GM19468 (cell line): ENCODE measurements at regions not wholly inside any gene's neighbourhood (a gene's known extent, or its start where the extent isn't known, plus 50 kb on each side); places are given as distances from the start of the nearest gene placed in this dataset.

Experiments
- ATAC-seq: cut with Tn5 transposase; IDR thresholded peaks from one replicate; pipeline ENCODE4 v1.9.1; 2021; ENCODE audit warnings: mild to moderate bottlenecking, moderate library complexity, moderate number of reproducible peaks; ENCODE audit not compliant: unreplicated experiment; ENCODE audit errors: extremely low read depth

GRCh38 chr4:162952232-162952631 is 214.5 kb downstream of the NAF1 start:
- ATAC-seq, result no peak

- ATAC-seq, result no peak
These were observed 221.0 kb downstream of the NAF1 start for GRCh38 chr4:162945713-162946112.

DNA sequence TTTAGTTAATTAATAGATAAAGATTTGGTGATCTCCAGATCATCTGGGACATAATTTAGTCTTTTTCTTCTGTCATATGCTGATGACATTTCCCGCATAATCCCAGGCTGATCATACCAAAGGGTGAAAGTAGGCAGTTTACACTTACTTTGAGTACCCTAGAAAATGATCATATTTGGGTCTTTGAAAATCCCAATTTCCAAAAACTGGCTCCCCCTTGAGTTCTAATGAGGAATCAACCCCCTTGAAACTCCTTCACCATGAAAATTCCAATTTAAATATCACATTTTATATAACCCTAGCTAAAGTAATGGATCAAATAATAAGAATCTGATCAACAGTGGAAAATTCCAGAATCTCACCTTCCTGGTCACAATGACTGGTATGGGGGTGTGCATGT is 223.4 kb downstream of the NAF1 start:
- no peak for ATAC-seq

DNA sequence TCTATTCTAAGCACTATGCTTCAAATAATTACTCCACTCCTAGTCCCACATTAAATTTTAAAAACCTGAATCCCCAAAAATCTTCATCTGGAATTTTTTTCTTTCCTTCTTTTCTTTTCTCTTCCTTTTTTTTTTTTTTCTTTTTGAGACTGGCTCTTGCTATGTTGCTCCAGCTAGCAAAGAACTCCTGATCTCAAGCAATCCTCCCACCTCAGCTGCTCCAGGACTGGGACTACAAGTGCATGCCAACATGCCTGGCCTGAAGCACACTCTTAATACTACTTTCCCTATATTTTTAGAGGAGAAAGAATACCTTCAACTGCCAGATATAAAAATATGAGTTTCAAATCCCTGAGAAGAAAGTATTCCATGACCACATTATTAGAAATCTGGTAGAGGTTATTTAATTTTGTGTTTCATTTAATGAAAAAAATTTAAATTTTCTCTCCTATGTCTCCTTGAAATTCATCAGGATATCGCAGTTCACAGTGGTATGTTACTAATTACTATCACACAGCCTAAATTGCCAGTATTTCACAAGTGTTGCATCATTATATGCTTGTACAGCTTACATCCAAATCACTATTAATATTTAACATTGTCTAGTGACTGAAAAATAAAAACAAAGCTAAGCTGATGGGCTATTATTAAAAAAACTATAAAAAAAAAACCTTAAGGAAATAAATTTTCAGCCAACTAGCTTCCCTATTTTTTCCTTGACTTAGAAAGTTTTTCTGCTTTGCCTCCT is 227.8 kb downstream of the NAF1 start:
- no peak for ATAC-seq

DNA sequence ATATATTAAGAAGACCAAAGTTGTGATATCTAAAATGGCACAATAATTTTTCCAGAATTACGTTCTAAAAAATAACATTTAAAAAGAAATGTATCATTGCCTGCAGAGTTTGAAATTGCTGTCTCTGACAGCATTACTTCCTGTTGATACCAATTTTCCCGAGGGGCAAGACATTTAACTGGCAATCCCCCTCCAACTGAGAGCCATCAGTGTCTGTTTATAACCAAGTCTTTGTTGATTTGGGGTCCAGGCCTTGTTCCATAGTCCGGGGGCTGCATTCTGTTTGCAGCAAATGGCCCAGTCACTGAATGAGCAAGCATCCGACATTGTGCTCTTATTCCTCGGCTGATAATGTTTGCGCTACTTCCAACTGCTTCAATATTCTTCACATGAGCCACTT is 231.5 kb downstream of the NAF1 start:
- ATAC-seq, result no peak

GRCh38 chr4:162931286-162931685 is 235.4 kb downstream of the NAF1 start:
- ATAC-seq, result no peak

DNA sequence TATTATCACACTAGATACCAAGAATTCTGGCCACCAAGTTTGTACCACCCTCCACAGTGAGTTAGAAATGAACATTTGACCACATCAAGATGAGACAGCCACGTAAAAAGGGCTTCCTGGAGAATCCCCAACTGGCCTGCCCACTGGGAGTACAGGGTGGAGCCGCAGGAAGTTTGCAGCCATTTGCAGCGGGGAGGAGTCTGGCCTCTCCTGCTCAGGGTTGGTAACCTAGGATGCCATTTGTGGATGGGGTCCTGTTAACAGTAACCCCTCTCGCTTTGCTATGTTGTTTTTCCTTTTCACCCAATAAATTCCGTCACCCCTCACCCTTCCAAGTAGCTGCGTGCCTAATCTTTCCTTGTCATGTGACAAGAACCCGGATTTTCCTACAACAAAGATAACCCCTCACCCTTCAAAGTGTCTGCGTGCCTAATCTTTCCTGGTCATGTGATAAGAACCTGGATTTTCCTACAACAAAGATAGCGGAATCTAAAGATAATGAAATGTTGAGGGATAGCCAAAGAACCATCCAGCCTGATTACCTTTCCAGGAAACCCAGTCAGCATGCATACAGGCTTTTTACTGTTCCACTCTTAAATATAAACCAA is 245.4 kb downstream of the NAF1 start:
- no peak for ATAC-seq

- ATAC-seq, result no peak
These were observed 246.0 kb downstream of the NAF1 start for GRCh38 chr4:162920649-162921048.

DNA sequence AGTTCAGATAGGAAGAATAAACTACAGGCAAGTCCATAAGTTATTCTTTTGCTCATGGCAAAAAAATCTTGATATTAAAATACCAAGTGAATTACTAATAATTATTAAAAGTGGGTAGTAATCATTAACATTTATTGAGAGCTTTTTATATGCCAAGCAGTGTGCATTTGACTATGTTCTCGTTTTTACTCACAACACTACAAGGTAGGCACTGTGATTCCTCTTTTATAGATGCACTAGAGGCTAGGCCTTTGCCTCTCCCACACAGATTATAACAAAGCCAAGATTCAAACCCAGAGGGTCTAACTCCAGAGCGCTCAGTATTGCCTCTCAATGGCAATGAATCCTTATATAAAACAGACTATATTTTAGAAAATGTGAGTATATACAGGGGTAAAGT is 254.2 kb downstream of the NAF1 start:
- no peak for ATAC-seq

DNA sequence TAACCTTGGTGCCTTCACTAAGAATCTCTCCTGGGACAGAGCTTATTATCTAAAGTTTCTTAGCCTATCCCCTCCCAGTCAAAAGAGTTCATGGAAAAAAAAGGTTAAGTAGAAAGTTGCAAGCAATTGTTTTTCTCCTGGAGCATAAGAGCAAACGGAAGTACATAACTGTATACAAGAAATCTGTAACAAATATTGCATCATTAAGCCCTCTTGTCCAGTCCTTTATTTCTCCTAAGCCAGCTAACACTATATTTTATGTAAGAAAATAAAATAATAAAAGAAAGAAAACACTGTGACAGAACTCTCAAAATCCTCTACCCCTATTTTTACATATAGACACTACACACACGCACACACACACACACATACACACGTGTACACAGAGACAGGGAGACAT is 255.3 kb downstream of the NAF1 start:
- no peak for ATAC-seq

DNA sequence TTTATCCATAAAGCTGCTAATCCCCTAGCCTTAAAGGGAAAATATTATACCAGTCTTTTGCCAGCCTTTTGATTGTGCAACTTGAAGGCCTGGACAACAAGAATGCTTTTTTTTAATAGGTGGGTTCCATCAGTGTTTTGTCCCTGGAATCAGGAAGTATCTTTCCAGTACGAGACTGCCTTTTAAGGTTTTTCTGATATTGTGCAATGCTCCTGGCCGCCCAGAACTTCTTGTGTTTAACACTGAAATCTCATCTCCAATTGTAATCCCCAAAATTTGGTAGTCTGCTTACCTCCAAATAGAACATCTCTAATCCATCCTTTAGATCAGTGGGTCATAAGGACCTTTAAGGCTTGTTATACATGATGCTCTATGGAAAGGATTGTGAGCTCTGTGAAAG is 256.7 kb downstream of the NAF1 start:
- ATAC-seq, result no peak

DNA sequence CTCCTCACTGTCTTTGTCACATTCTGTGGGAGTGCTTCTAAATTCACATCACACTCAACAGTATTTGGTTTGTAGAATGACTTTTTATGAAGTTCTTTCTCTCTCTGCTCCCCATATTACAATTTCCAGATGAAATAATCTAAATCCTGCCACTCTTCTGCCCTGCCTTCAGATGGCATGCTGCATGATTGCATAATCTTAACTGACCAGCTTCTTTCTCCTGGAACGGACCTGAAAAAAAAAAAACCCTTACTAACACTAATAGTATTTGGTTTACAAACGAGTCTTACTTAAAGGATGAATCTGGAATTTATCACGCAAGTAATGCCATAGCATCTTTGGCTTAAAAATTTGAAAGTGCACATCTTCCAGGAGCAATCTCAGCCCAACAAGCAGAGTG is 272.3 kb downstream of the NAF1 start:
- ATAC-seq, result no peak

DNA sequence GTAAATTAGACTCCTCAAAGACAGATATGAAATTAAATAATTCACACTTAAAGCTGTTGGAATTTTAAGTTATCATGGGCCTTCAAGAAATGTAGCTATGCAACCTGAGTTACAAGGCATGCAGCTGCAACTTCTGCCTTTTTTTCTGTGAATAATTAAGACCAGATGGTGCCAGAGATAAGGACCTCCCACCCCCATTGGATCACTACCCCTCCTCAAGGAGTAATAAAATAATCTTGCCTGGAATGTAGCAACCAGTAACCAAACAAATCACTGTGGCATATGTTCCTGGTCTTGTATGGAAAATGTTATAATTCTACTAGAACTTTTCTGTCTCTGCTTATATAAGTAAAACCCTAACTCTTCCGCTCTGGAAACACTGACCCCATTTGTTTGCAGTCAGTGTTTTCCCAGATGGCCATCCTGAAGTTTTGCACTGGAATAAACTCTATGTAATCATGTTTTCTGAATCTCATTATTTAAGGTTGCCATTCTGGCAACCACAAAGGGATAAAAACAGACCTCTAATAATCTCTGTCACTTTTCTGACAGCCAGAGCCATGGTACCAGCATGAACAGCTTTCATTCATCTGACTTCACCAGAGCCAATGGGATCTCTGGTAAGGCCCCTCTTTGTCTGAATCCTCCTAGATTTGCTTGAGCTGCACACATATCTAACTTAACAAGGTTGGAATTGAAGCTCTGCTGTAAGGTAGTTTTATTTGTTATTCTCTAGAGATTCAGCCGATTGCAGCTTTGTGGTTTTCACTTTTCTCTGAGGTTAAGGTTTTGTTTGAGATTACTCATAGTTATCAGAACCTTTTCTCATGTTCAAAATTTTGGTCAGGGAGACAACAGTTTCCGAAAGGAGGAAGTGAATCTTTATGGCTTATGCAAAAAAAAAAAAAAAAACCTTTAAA is 274.6 kb downstream of the NAF1 start:
- ATAC-seq, result peak; percentile 97

DNA sequence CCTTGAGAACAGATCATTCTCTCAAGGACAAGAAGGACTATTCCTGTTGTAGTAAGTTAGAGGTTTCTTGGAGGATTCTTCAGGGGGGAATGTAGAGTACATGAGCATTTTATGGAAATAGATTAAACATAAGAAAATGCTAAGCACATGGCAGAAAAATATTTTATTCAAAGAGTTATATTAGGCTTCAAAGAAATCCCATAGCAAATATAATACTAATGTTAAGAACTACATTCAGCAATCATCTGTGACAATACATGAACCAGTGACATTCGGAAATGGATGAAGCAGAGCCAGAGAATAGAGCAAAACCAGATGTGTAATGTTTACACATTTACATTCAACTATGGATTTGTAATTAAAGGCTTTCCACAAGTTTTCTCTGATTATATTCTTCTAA is 288.6 kb downstream of the NAF1 start:
- ATAC-seq, result no peak

- no peak for ATAC-seq
These were observed 291.9 kb downstream of the NAF1 start for GRCh38 chr4:162874748-162875147.

- no peak for ATAC-seq
These were observed 294.7 kb downstream of the NAF1 start for GRCh38 chr4:162871990-162872389.

DNA sequence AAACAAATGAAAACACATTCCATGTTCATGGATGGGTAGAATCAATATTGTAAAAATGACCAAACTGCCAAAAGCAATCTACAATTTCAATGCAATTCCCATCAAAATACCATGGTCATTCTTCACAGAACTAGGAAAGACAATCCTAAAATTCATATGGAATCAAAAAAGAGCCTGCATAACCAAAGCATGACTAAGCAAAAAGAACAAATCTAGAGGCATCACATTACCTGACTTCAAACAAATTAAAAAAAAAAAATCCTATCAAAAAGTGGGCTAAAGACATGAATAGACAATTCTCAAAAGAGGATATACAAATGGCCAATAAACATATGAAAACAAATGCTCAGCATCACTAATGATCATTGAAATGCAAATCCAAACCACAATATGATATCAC is 297.5 kb downstream of the NAF1 start:
- ATAC-seq, result no peak

DNA sequence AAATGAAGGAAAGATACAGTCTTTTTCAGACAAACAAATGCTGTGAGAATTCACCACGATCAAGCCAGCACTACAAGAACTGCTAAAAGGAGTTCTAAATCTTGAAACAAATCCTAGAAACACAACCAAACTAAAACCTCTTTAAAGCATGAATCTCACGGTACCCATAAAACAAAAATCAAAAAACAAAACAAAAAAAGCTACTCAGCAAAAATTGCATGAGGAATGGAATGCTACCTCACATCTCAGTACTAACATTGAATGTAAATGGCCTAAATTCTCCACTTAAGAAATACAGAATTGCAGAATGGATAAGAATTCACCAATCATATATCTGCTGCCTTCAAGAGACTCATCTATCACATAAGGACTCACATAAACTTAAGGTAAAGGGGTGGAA is 300.1 kb downstream of the NAF1 start:
- ATAC-seq, result no peak

DNA sequence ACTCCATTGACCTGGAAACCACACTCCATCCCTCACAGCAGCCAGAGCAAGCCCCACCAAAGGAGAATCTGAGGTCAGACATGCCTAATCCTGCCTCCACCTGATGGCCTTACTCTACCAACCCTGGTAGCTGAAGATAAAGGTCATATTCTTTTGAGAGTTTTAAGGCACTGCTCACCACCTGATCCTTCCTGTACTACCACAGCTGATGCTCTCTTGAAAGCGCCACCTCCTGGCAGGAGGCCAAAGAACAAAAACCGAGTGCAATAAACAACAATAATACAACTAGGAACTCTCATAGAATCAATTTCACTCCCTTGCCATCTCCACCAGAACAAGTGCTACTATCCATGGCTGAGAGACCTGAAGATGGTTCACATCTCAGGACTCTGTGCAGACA is 301.6 kb downstream of the NAF1 start:
- ATAC-seq, result no peak

GRCh38 chr4:162853788-162854187 is 312.9 kb downstream of the NAF1 start:
- ATAC-seq, result no peak

DNA sequence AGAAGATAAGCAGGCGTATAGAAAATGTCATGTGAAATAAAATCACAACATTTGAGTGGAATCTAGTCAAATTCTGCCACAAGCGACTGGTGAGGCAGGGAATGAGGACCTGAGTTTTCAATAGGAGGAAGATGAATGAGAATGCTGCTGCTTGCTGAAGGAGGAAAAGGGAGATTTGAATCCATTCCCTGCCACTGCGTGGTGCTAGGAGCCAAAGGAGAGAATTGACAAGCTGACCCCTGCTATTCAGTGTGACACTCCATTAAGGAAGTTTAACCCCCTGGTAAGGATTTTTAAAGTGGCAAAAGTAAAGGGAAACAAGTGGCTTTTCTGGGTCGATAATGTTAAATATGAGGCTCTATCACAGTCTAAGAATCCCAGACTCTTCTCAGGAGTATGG is 314.0 kb downstream of the NAF1 start:
- ATAC-seq, result no peak
